HUDEP-2 (cell line): ENCODE measurements at regions not wholly inside any gene's neighbourhood (a gene's known extent, or its start where the extent isn't known, plus 50 kb on each side); places are given as distances from the start of the nearest gene placed in this dataset.

ENCODE experiments used
- DNase-seq, 76 experiments: peaks; one replicate each; lab custom pipeline; 2025; ENCODE audit not compliant: unreplicated experiment in 76 of 76; lab: John Stamatoyannopoulos, UW

GRCh38 chr6:113598786-113599185, 258.4 kb upstream of the MARCKS start:
- DNase-seq = no peak

GRCh38 chr6:113599444-113599843, 257.7 kb upstream of the MARCKS start:
- no peak for DNase-seq

GRCh38 chr6:113600551-113601339, 256.4 kb upstream of the MARCKS start:
- no peak for DNase-seq

GRCh38 chr6:113607821-113608545, 249.2 kb upstream of the MARCKS start:
- DNase-seq = no peak

- DNase-seq = no peak
Observed at GRCh38 chr6:113610377-113610988, 246.7 kb upstream of the MARCKS start.

- no peak for DNase-seq
Observed at GRCh38 chr6:113616701-113617274, 240.4 kb upstream of the MARCKS start.

- no peak for DNase-seq
Observed at GRCh38 chr6:113619077-113619476, 238.1 kb upstream of the MARCKS start.

GRCh38 chr6:113620386-113620785, 236.8 kb upstream of the MARCKS start:
- no peak for DNase-seq

- no peak for DNase-seq
Observed at GRCh38 chr6:113622254-113622653, 234.9 kb upstream of the MARCKS start.

GRCh38 chr6:113623129-113623528, 234.0 kb upstream of the MARCKS start:
- DNase-seq = no peak

- DNase-seq = no peak
Observed at GRCh38 chr6:113625850-113626249, 231.3 kb upstream of the MARCKS start.

GRCh38 chr6:113626475-113626874, 230.7 kb upstream of the MARCKS start:
- DNase-seq = no peak

GRCh38 chr6:113627480-113627879, 229.7 kb upstream of the MARCKS start:
- DNase-seq = no peak

GRCh38 chr6:113629256-113629655, 227.9 kb upstream of the MARCKS start:
- DNase-seq = no peak

- DNase-seq = no peak
Observed at GRCh38 chr6:113629975-113630737, 227.0 kb upstream of the MARCKS start.

GRCh38 chr6:113630738-113631535, 226.2 kb upstream of the MARCKS start:
- no peak for DNase-seq

- no peak for DNase-seq
Observed at GRCh38 chr6:113631666-113632065, 225.5 kb upstream of the MARCKS start.

- no peak for DNase-seq
Observed at GRCh38 chr6:113632220-113632864, 224.8 kb upstream of the MARCKS start.

GRCh38 chr6:113633638-113634037, 223.5 kb upstream of the MARCKS start:
- DNase-seq = no peak
